ENCODE measurements at regions not wholly inside any gene's neighbourhood (a gene's known extent, or its start where the extent isn't known, plus 50 kb on each side); places are given as distances from the start of the nearest gene placed in this dataset.

- Histone ChIP-seq H4K5ac (ENCODE audit: low read depth, low read length) (no peak overlapping the region), H3K4me2 (ENCODE audit: low read depth, low read length) (no peak overlapping the region), H3K18ac (ENCODE audit: low read depth, low read length) (no peak overlapping the region), H3K4me1 (ENCODE audit: control insufficient read depth, insufficient read depth, low read length) (no peaks in the 10 kb centered on the region), H3K9me3 (ENCODE audit: control insufficient read depth, insufficient read depth, low read length) (no peaks in the 10 kb centered on the region), H2AFZ (replicated peaks; ENCODE audit: low read length, poor library complexity) (no peak overlapping the region), H2BK15ac (ENCODE audit: low read depth, low read length) (no peak overlapping the region), H3K56ac (ENCODE audit: extremely low read depth, insufficient read depth, low read length) (no peak overlapping the region), H2BK5ac (ENCODE audit: low read depth, low read length, poor library complexity, severe bottlenecking) (no peak overlapping the region), H3K36me3 (ENCODE audit: control insufficient read depth, insufficient read depth, low read length) (no peaks in the 10 kb centered on the region), H2AK5ac (ENCODE audit: low read depth, low read length) (no peak overlapping the region), H2AK9ac (replicated peaks; ENCODE audit: low read depth, low read length, poor library complexity) (no peak overlapping the region), H4K20me1 (ENCODE audit: insufficient read depth, low read length) (no peaks in the 10 kb centered on the region), H3K4ac (ENCODE audit: low read depth, low read length) (no peak overlapping the region), H3K4me3 (ENCODE audit: insufficient read depth, low read depth, low read length) (no peak overlapping the region), H3K9me1 (ENCODE audit: insufficient read depth, low read length) (no peaks in the 10 kb centered on the region), H3K27ac (ENCODE audit: insufficient read depth, low read length) (no peak overlapping the region), H2BK20ac (ENCODE audit: low read depth, low read length) (no peak overlapping the region), H3K23ac (ENCODE audit: low read depth, low read length) (no peak overlapping the region), H2BK120ac (ENCODE audit: low read depth, low read length) (no peak overlapping the region), H4K91ac (ENCODE audit: insufficient read depth, low read depth, low read length) (no peak overlapping the region), H3K27me3 (ENCODE audit: control insufficient read depth, insufficient read depth, low read length) (no peaks in the 10 kb centered on the region; the same call in 1 of the 2 replicates), H3K79me1 (ENCODE audit: low read depth in 1 of 2, low read length in 2 of 2) (no peaks in the 10 kb centered on the region), H4K8ac (ENCODE audit: low read depth in 2 of 2, low read length in 2 of 2) (no peak overlapping the region), H3K9ac (ENCODE audit: low read depth, low read length) (no peak overlapping the region), H3K14ac (replicated peaks; ENCODE audit: low read depth, low read length) (no peak overlapping the region)
- in situ Hi-C loops (cut with MboI; ENCODE audit: low sequenced_read_pairs) (no loop called here), dilution Hi-C loops (cut with HindIII; ENCODE audit: low sequenced_read_pairs, unreplicated experiment) (no loop called here), intact Hi-C loops (cut with micrococcal nuclease) (no loop called here)
- BruUV-seq (replicated peaks): no TSS peak
- DNase-seq (no peak), ATAC-seq (ENCODE audit: low read depth) (no peak)
- CTCF ChIA-PET: no interaction called here
- POLR2A ChIA-PET (ENCODE audit: unreplicated experiment): no interaction called here
- no peak for TF ChIP-seq CTCF (conservative IDR thresholded peaks at IDR 0.05; ENCODE audit: low read depth, low read length)
- TF ChIP-seq FOS (IDR thresholded peaks at IDR 0.05; ENCODE audit: low read depth, low read length): no peak
- TF ChIP-seq MXI1 (IDR thresholded peaks at IDR 0.05; ENCODE audit: borderline replicate concordance, low read depth, low read length): no peak
- no peak for TF ChIP-seq MAZ (IDR thresholded peaks at IDR 0.05; ENCODE audit: borderline replicate concordance, low read depth, low read length)
- no peak for TF ChIP-seq NFE2L2 (IDR thresholded peaks at IDR 0.05; ENCODE audit: low read depth, low read length)
- TF ChIP-seq USF2 (IDR thresholded peaks at IDR 0.05; ENCODE audit: low read depth, low read length): no peak
- no peak for TF ChIP-seq RAD21 (IDR thresholded peaks at IDR 0.05; ENCODE audit: low read length)
- no peak for TF ChIP-seq BHLHE40 (IDR thresholded peaks at IDR 0.05; ENCODE audit: low read depth, low read length)
- TF ChIP-seq RCOR1 (IDR thresholded peaks at IDR 0.05; ENCODE audit: insufficient replicate concordance, low read length): no peak
- TF ChIP-seq SMC3 (IDR thresholded peaks at IDR 0.05; ENCODE audit: low read depth, low read length): no peak
- no peak for TF ChIP-seq CEBPB (IDR thresholded peaks at IDR 0.05; ENCODE audit: low read depth, low read length)
- no peak for TF ChIP-seq MAFK (IDR thresholded peaks at IDR 0.05; ENCODE audit: low read depth, low read length)
- no peak for TF ChIP-seq ELK1 (IDR thresholded peaks at IDR 0.05; ENCODE audit: borderline replicate concordance, low read depth, low read length)
- no peak for TF ChIP-seq RFX5 (IDR thresholded peaks at IDR 0.05; ENCODE audit: low read depth, low read length)
- no peak for TF ChIP-seq CHD1 (IDR thresholded peaks at IDR 0.05; ENCODE audit: low read depth, low read length)
- no peak for TF ChIP-seq POLR2A (IDR thresholded peaks at IDR 0.05; ENCODE audit: low read depth, low read length)
- WGBS, 2 experiments (ENCODE audit: extremely low coverage in 2 of 2, insufficient read length in 1 of 2): 93% methylated on average over 2 of the region's 12 CpGs; no CpG with 5 or more reads in 1 of the 2 experiments
Observed at GRCh38 chr18:45505497-45506206, 109.6 kb upstream of the SLC14A2 start.

Data from IMR-90 (cell line).